ENCODE measurements at regions not wholly inside any gene's neighbourhood (a gene's known extent, or its start where the extent isn't known, plus 50 kb on each side); places are given as distances from the start of the nearest gene placed in this dataset.

GRCh38 chr15:92839696-92840095 lies 60.4 kb upstream of the CHD2 start:
- ATAC-seq, result peak; percentile 60
- H3K4me1 Mint-ChIP-seq (ENCODE audit: low read depth), result peaks cover 41% of the 10 kb centered on the region
- intact Hi-C loops (cut with micrococcal nuclease), result no loop called here
- H3K4me3 Mint-ChIP-seq, result no peak overlapping the region
- no peak for TF ChIP-seq CTCF (IDR thresholded peaks at IDR 0.05)
- no peaks in the 10 kb centered on the region for H3K27me3 Mint-ChIP-seq
- peak overlapping the region; percentile 65 for H3K27ac Mint-ChIP-seq
- DNase-seq, result peak; percentile 35
- H3K9me3 Mint-ChIP-seq, result no peaks in the 10 kb centered on the region
- no peaks in the 10 kb centered on the region for H3K36me3 Mint-ChIP-seq (ENCODE audit: low read depth)
- ChIA-PET POLR2A (interaction anchor here (0.7 to 1.7 kb wide), 7 partner anchors 9 to 143 kb away, joined by 3 to 12 read pairs (median 4); no protein-coding TSS in a partner anchor), CTCF (interaction anchor here (1.2 to 1.4 kb wide), 3 partner anchors 30 to 43 kb away, joined by 3 to 6 read pairs (median 3); no protein-coding TSS in a partner anchor)

GRCh38 chr15:92840149-92840548 lies 60.0 kb upstream of the CHD2 start:
- ChIA-PET POLR2A (interaction anchor here (0.8 to 1.7 kb wide), 6 partner anchors 9 to 75 kb away, joined by 3 to 12 read pairs (median 4); no protein-coding TSS in a partner anchor), CTCF (interaction anchor here (1.2 to 1.4 kb wide), 2 partner anchors 31 to 43 kb away, joined by 3 to 6 read pairs; no protein-coding TSS in a partner anchor)
- no peaks in the 10 kb centered on the region for H3K36me3 Mint-ChIP-seq (ENCODE audit: low read depth)
- no peak overlapping the region for H3K4me3 Mint-ChIP-seq
- ATAC-seq (peak; percentile 5), DNase-seq (no peak)
- H3K4me1 Mint-ChIP-seq (ENCODE audit: low read depth), result peaks cover 45% of the 10 kb centered on the region
- no peaks in the 10 kb centered on the region for H3K9me3 Mint-ChIP-seq
- intact Hi-C loops (cut with micrococcal nuclease), result no loop called here
- no peaks in the 10 kb centered on the region for H3K27me3 Mint-ChIP-seq
- TF ChIP-seq CTCF (IDR thresholded peaks at IDR 0.05), result no peak
- H3K27ac Mint-ChIP-seq, result peak overlapping the region; percentile 6

- intact Hi-C loops (cut with micrococcal nuclease), result no loop called here
- no peaks in the 10 kb centered on the region for H3K9me3 Mint-ChIP-seq
- CTCF ChIA-PET, result interaction anchor here (1.5 kb wide), 1 partner anchor 12 kb away, joined by 3 read pairs; no protein-coding TSS in a partner anchor
- TF ChIP-seq CTCF (IDR thresholded peaks at IDR 0.05), result no peak
- no peak overlapping the region for H3K4me3 Mint-ChIP-seq
- ATAC-seq, result no peak
- H3K4me1 Mint-ChIP-seq (ENCODE audit: low read depth), result peaks cover 69% of the 10 kb centered on the region
- POLR2A ChIA-PET, result interaction anchor here (0.9 to 5.6 kb wide), 4 partner anchors 11 to 39 kb away, joined by 4 to 31 read pairs (median 9); no protein-coding TSS in a partner anchor
- no peaks in the 10 kb centered on the region for H3K36me3 Mint-ChIP-seq (ENCODE audit: low read depth)
- no peak for DNase-seq
- H3K27me3 Mint-ChIP-seq, result no peaks in the 10 kb centered on the region
- H3K27ac Mint-ChIP-seq, result peak overlapping the region; percentile 71
Measured at GRCh38 chr15:92843326-92843725, 56.8 kb upstream of the CHD2 start.

GRCh38 chr15:92843814-92844213 lies 56.3 kb upstream of the CHD2 start:
- POLR2A ChIA-PET, result interaction anchor here (0.9 to 5.6 kb wide), 3 partner anchors 11 to 39 kb away, joined by 4 to 31 read pairs (median 7); no protein-coding TSS in a partner anchor
- H3K36me3 Mint-ChIP-seq (ENCODE audit: low read depth), result no peaks in the 10 kb centered on the region
- ATAC-seq, result peak; percentile 19
- TF ChIP-seq CTCF (IDR thresholded peaks at IDR 0.05), result no peak
- no peak overlapping the region for H3K4me3 Mint-ChIP-seq
- intact Hi-C loops (cut with micrococcal nuclease), result no loop called here
- H3K27ac Mint-ChIP-seq, result peak overlapping the region; percentile 71
- DNase-seq, result peak; percentile 59
- no peaks in the 10 kb centered on the region for H3K9me3 Mint-ChIP-seq
- CTCF ChIA-PET, result no interaction called here
- H3K27me3 Mint-ChIP-seq, result no peaks in the 10 kb centered on the region
- H3K4me1 Mint-ChIP-seq (ENCODE audit: low read depth), result peaks cover 70% of the 10 kb centered on the region

GRCh38 chr15:92845126-92845508 lies 55.0 kb upstream of the CHD2 start:
- ATAC-seq, result peak; percentile 28
- Mint-ChIP-seq H3K27ac (peak overlapping the region; percentile 91), H3K4me3 (peak overlapping the region; percentile 47), H3K36me3 (ENCODE audit: low read depth) (peaks cover 3% of the 10 kb centered on the region), H3K27me3 (no peaks in the 10 kb centered on the region), H3K9me3 (peaks cover under 1% of the 10 kb centered on the region), H3K4me1 (ENCODE audit: low read depth) (peaks cover 73% of the 10 kb centered on the region)
- TF ChIP-seq CTCF (IDR thresholded peaks at IDR 0.05), result no peak
- intact Hi-C loops (cut with micrococcal nuclease), result loop anchor here (5.0 kb wide), 1 partner anchor 37 kb away; no protein-coding TSS in a partner anchor
- no peak for DNase-seq
- POLR2A ChIA-PET, result interaction anchor here (1.4 to 5.6 kb wide), 3 partner anchors 12 to 38 kb away, joined by 5 to 31 read pairs (median 7); no protein-coding TSS in a partner anchor
- CTCF ChIA-PET, result no interaction called here
